ENCODE measurements at regions not wholly inside any gene's neighbourhood (a gene's known extent, or its start where the extent isn't known, plus 50 kb on each side); places are given as distances from the start of the nearest gene placed in this dataset.
"Not testable (repeated sequence)": the region's sequence is repeated elsewhere in the genome, so short reads cannot be mapped to it uniquely, and the experiment has no call there.

- TF ChIP-seq CTCF (IDR thresholded peaks at IDR 0.05; ENCODE audit: low read depth, low read length) = no peak
- no peak for DNase-seq (ENCODE audit: extremely low read depth, low read depth)
These were observed 70.1 kb downstream of the FBXO4 start for GRCh38 chr5:41995193-41995592.

- TF ChIP-seq CTCF (IDR thresholded peaks at IDR 0.05; ENCODE audit: low read depth, low read length) = no peak
- no peak for DNase-seq (ENCODE audit: extremely low read depth, low read depth)
These were observed 76.6 kb downstream of the FBXO4 start for GRCh38 chr5:42001673-42002072.

- not testable (repeated sequence) for DNase-seq (ENCODE audit: extremely low read depth, low read depth)
These were observed 78.8 kb downstream of the FBXO4 start for GRCh38 chr5:42003852-42004251.

- peak; percentile 79 for TF ChIP-seq CTCF (IDR thresholded peaks at IDR 0.05; ENCODE audit: low read depth, low read length)
- DNase-seq (ENCODE audit: extremely low read depth, low read depth) = no peak
These were observed 80.6 kb downstream of the FBXO4 start for GRCh38 chr5:42005561-42006153.

GRCh38 chr5:42013561-42013960 lies 88.5 kb downstream of the FBXO4 start:
- DNase-seq (ENCODE audit: extremely low read depth, low read depth) = no peak
- no peak for TF ChIP-seq CTCF (IDR thresholded peaks at IDR 0.05; ENCODE audit: low read depth, low read length)

- TF ChIP-seq CTCF (IDR thresholded peaks at IDR 0.05; ENCODE audit: low read depth, low read length) = no peak
- no peak for DNase-seq (ENCODE audit: extremely low read depth, low read depth)
These were observed 90.2 kb downstream of the FBXO4 start for GRCh38 chr5:42015254-42015653.

GRCh38 chr5:42015681-42016080 lies 90.6 kb downstream of the FBXO4 start:
- DNase-seq (ENCODE audit: extremely low read depth, low read depth) = no peak
- no peak for TF ChIP-seq CTCF (IDR thresholded peaks at IDR 0.05; ENCODE audit: low read depth, low read length)

GRCh38 chr5:42020788-42021530 lies 95.9 kb downstream of the FBXO4 start:
- no peak for TF ChIP-seq CTCF (IDR thresholded peaks at IDR 0.05; ENCODE audit: low read depth, low read length)
- DNase-seq (ENCODE audit: extremely low read depth, low read depth) = no peak
